H9 (cell line): ENCODE measurements at regions not wholly inside any gene's neighbourhood (a gene's known extent, or its start where the extent isn't known, plus 50 kb on each side); places are given as distances from the start of the nearest gene placed in this dataset.

Experiments used
- DNase-seq: peaks from one replicate; pipeline ENCODE4 v3.0.0-alpha.2; 2017
- H2AFZ ChIP-seq: one replicate; pipeline ENCODE4 v1.6.1; 2013; ENCODE audit warnings: mild to moderate bottlenecking, low read length, control low read depth, moderate library complexity
- H2AK5ac ChIP-seq: 2 replicates; pipeline ENCODE4 v1.6.1; 2013; ENCODE audit warnings: low read length, control low read depth, mixed read lengths; ENCODE audit not compliant: insufficient read length
- H2BK120ac ChIP-seq: one replicate; pipeline ENCODE4 v1.6.1; 2013; ENCODE audit warnings: low read depth, mild to moderate bottlenecking, low read length, control low read depth, inconsistent platforms; ENCODE audit not compliant: poor library complexity, severe bottlenecking
- H2BK12ac ChIP-seq: 2 replicates; pipeline ENCODE4 v1.6.1; 2013; ENCODE audit warnings: low read length, control low read depth, mixed read lengths, low read depth; ENCODE audit not compliant: insufficient read length
- H2BK15ac ChIP-seq: 2 replicates; pipeline ENCODE4 v1.6.1; 2013; ENCODE audit warnings: low read depth, low read length, control low read depth
- H2BK20ac ChIP-seq: one replicate; pipeline ENCODE4 v1.6.1; 2013; ENCODE audit warnings: low read depth, mild to moderate bottlenecking, low read length, control low read depth, inconsistent platforms; ENCODE audit not compliant: poor library complexity, severe bottlenecking
- H2BK5ac ChIP-seq: 2 replicates; pipeline ENCODE4 v1.6.1; 2013; ENCODE audit warnings: low read length, control low read depth, mixed read lengths; ENCODE audit not compliant: insufficient read length
- H3K14ac ChIP-seq: 2 replicates; pipeline ENCODE4 v1.6.1; 2013; ENCODE audit warnings: low read length, control low read depth; ENCODE audit not compliant: insufficient read depth
- H3K18ac ChIP-seq: 2 replicates; pipeline ENCODE4 v1.6.1; 2013; ENCODE audit warnings: low read depth, mild to moderate bottlenecking, mixed read lengths, low read length, control low read depth; ENCODE audit not compliant: insufficient read length
- H3K23ac ChIP-seq: 2 replicates; pipeline ENCODE4 v1.6.1; 2013; ENCODE audit warnings: low read length, control low read depth, mixed read lengths, low read depth; ENCODE audit not compliant: insufficient read length
- H3K23me2 ChIP-seq: 2 replicates; pipeline ENCODE4 v1.6.1; 2013; ENCODE audit warnings: low read depth, mild to moderate bottlenecking, mixed read lengths, low read length, control low read depth; ENCODE audit not compliant: insufficient read length, poor library complexity, severe bottlenecking
- H3K27ac ChIP-seq: 2 replicates; pipeline ENCODE4 v1.5.1; 2013; ENCODE audit warnings: low read length, control low read depth, mixed read lengths, low read depth; ENCODE audit not compliant: insufficient read length
- H3K27me3 ChIP-seq: 2 replicates; pipeline ENCODE4 v1.6.1; 2013; ENCODE audit warnings: low read length, control low read depth, inconsistent platforms; ENCODE audit not compliant: insufficient read depth
- H3K4ac ChIP-seq: 2 replicates; pipeline ENCODE4 v1.6.1; 2013; ENCODE audit warnings: low read depth, mild to moderate bottlenecking, control low read depth, inconsistent platforms, low read length, moderate library complexity
- H3K4me1 ChIP-seq: 2 replicates; pipeline ENCODE4 v1.6.1; 2013; ENCODE audit warnings: low read length, control low read depth, inconsistent platforms; ENCODE audit not compliant: insufficient read depth
- H3K4me2 ChIP-seq: 2 replicates; pipeline ENCODE4 v1.6.1; 2013; ENCODE audit warnings: low read length, control low read depth, mixed read lengths; ENCODE audit not compliant: insufficient read length, insufficient read depth
- H3K56ac ChIP-seq: 2 replicates; pipeline ENCODE4 v1.6.1; 2013; ENCODE audit warnings: low read depth, mild to moderate bottlenecking, mixed read lengths, low read length, control low read depth; ENCODE audit not compliant: insufficient read length
- H3K79me1 ChIP-seq: 2 replicates; pipeline ENCODE4 v1.6.1; 2013; ENCODE audit warnings: low read depth, mild to moderate bottlenecking, moderate library complexity, low read length, control low read depth, inconsistent platforms; ENCODE audit not compliant: insufficient read depth, poor library complexity, severe bottlenecking
- H3K79me2 ChIP-seq: 2 replicates; pipeline ENCODE4 v1.6.1; 2013; ENCODE audit warnings: low read length, control low read depth, inconsistent platforms; ENCODE audit not compliant: insufficient read depth
- H3K9ac ChIP-seq: 2 replicates; pipeline ENCODE4 v1.6.1; 2013; ENCODE audit warnings: low read length, control low read depth, mixed read lengths; ENCODE audit not compliant: insufficient read length; ENCODE audit errors: extremely low read depth
- H3K9me3 ChIP-seq: one replicate; pipeline ENCODE4 v1.6.1; 2013; ENCODE audit warnings: low read depth, low read length, inconsistent platforms; ENCODE audit not compliant: control insufficient read depth
- H3T11ph ChIP-seq: one replicate; pipeline ENCODE4 v1.6.1; 2013; ENCODE audit warnings: mild to moderate bottlenecking, low read length, control low read depth, inconsistent platforms
- H4K20me1 ChIP-seq: one replicate; pipeline ENCODE4 v1.6.1; 2013; ENCODE audit not compliant: control insufficient read depth, insufficient read length, insufficient read depth
- H4K5ac ChIP-seq: 2 replicates; pipeline ENCODE4 v1.6.1; 2013; ENCODE audit warnings: low read depth, mild to moderate bottlenecking, mixed read lengths, low read length, control low read depth; ENCODE audit not compliant: insufficient read length
- H4K8ac ChIP-seq: replicated peaks from 2 replicates; pipeline ENCODE4 v1.6.1; 2013; ENCODE audit warnings: low read length, control low read depth, mixed read lengths, low read depth; ENCODE audit not compliant: insufficient read length
- H4K91ac ChIP-seq: 2 replicates; pipeline ENCODE4 v1.6.1; 2013; ENCODE audit warnings: low read depth, mild to moderate bottlenecking, moderate library complexity, mixed read lengths, low read length, control low read depth; ENCODE audit not compliant: insufficient read length
- H3K27ac Mint-ChIP-seq, 3 experiments: 2 replicates in 2 of 3; 3 replicates in 1 of 3; pipeline ENCODE4 v1.8.0; 2020 to 2021; ENCODE audit warnings: mixed read lengths in 3 of 3, mild to moderate bottlenecking in 1 of 3, moderate library complexity in 1 of 3
- H3K27me3 Mint-ChIP-seq: 2 replicates; pipeline ENCODE4 v1.8.0; 2021; ENCODE audit warnings: low read depth, mild to moderate bottlenecking, moderate library complexity, mixed read lengths
- H3K36me3 Mint-ChIP-seq, 3 experiments: 2 replicates in 2 of 3; 3 replicates in 1 of 3; pipeline ENCODE4 v1.8.0; 2020 to 2021; ENCODE audit warnings: low read depth in 3 of 3, mixed read lengths in 3 of 3; ENCODE audit not compliant: insufficient read depth in 1 of 3
- H3K4me1 Mint-ChIP-seq, 2 experiments: 2 replicates each; pipeline ENCODE4 v1.8.0; 2020; ENCODE audit warnings: mixed read lengths in 2 of 2
- H3K4me3 Mint-ChIP-seq, 2 experiments: 2 replicates in 1 of 2; 3 replicates in 1 of 2; pipeline ENCODE4 v1.8.0; 2020 to 2021; ENCODE audit warnings: mild to moderate bottlenecking in 2 of 2, mixed read lengths in 2 of 2, moderate library complexity in 1 of 2
- H3K9me3 Mint-ChIP-seq, 2 experiments: 2 replicates in 1 of 2; 3 replicates in 1 of 2; pipeline ENCODE4 v1.8.0; 2020; ENCODE audit warnings: mild to moderate bottlenecking in 2 of 2, mixed read lengths in 2 of 2, moderate library complexity in 1 of 2
- WGBS: extraction: QIAGEN DNeasy Blood & Tissue Kit; methylation state at CpG from one replicate; pipeline ENCODE4 v1.1.7; 2013; ENCODE audit warnings: missing lambda C conversion rate, low lambda C conversion rate, mixed read lengths; ENCODE audit not compliant: insufficient read length; ENCODE audit errors: extremely low coverage; 5-methylcytosine and 5-hydroxymethylcytosine counted together
- TF ChIP-seq, protein P1 (sequence below): fragments of 200-600 bp; sonication (generic); conservative IDR thresholded peaks from 3 replicates; pipeline ENCODE4 v1.8.0; 2021; ENCODE audit warnings: antibody characterized with exemption, mild to moderate bottlenecking

GRCh38 chr13:74256969-74257368, 122.8 kb upstream of the KLF12 start:
- Histone ChIP-seq H3K9me3 (no peaks in the 10 kb centered on the region), H3K79me2 (no peaks in the 10 kb centered on the region), H3K9ac (no peak overlapping the region), H3K4me2 (no peak overlapping the region), H2BK120ac (no peak overlapping the region), H3K23ac (no peak overlapping the region), H2AK5ac (no peak overlapping the region), H3K23me2 (no peaks in the 10 kb centered on the region), H4K91ac (no peak overlapping the region), H3K4ac (no peak overlapping the region), H2BK20ac (no peak overlapping the region), H3K14ac (no peak overlapping the region), H4K5ac (no peak overlapping the region), H2BK12ac (no peak overlapping the region), H4K8ac (no peak overlapping the region), H3K27ac (no peak overlapping the region), H2BK15ac (no peak overlapping the region), H3K18ac (no peak overlapping the region), H3T11ph (no peak overlapping the region), H3K79me1 (no peaks in the 10 kb centered on the region), H4K20me1 (no peaks in the 10 kb centered on the region), H2BK5ac (no peak overlapping the region), H3K4me1 (no peaks in the 10 kb centered on the region), H2AFZ (no peak overlapping the region), H3K56ac (no peak overlapping the region), H3K27me3 (no peaks in the 10 kb centered on the region)
- Mint-ChIP-seq H3K4me3 (no peak overlapping the region), H3K4me1 (no peaks in the 10 kb centered on the region), H3K36me3 (no peaks in the 10 kb centered on the region), H3K27me3 (no peaks in the 10 kb centered on the region), H3K27ac (no peak overlapping the region), H3K9me3 (no peaks in the 10 kb centered on the region; a peak in 2 of 5 replicates)
- DNase-seq, result no peak
- TF ChIP-seq, protein P1, sequence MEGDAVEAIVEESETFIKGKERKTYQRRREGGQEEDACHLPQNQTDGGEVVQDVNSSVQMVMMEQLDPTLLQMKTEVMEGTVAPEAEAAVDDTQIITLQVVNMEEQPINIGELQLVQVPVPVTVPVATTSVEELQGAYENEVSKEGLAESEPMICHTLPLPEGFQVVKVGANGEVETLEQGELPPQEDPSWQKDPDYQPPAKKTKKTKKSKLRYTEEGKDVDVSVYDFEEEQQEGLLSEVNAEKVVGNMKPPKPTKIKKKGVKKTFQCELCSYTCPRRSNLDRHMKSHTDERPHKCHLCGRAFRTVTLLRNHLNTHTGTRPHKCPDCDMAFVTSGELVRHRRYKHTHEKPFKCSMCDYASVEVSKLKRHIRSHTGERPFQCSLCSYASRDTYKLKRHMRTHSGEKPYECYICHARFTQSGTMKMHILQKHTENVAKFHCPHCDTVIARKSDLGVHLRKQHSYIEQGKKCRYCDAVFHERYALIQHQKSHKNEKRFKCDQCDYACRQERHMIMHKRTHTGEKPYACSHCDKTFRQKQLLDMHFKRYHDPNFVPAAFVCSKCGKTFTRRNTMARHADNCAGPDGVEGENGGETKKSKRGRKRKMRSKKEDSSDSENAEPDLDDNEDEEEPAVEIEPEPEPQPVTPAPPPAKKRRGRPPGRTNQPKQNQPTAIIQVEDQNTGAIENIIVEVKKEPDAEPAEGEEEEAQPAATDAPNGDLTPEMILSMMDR, result no peak
- WGBS, result no CpG with 5 or more reads among the region's 4 CpGs
